ENCODE measurements at regions not wholly inside any gene's neighbourhood (a gene's known extent, or its start where the extent isn't known, plus 50 kb on each side); places are given as distances from the start of the nearest gene placed in this dataset.

DNA sequence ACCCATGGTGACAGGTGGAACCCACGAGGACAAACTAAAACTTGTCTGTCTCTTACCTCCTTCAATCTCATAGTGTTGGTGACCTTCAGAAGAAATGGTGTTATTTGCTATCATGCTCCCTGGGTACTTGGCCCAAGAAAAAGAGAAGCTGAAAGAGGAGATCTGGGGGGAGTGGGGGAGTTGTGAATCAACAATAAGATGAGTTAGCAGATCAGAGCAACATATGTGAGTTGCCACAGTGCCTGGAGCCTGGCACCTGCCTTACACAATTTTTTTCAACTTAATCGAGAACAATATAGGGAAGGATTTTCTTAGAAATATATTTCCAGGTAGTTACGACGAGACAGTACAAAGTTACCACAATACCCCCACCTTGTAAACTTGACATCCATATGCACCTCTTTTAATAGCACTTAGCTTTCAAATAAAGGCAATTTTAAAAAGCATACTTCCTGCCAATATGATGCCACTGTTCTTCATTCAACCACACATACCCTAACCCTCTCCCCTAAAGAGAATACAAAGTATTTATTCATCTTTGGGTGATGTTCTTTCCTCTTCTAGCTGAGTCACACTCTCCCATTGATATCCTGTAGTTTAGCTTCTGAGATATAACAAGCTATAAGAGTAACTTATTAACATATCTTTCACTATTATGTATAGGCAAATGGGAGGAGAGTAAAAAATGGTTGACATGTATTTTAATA, 424.1 kb upstream of the OR4E1 start:
- peaks cover 45% of the 10 kb centered on the region for H3K4me1 Mint-ChIP-seq

DNA sequence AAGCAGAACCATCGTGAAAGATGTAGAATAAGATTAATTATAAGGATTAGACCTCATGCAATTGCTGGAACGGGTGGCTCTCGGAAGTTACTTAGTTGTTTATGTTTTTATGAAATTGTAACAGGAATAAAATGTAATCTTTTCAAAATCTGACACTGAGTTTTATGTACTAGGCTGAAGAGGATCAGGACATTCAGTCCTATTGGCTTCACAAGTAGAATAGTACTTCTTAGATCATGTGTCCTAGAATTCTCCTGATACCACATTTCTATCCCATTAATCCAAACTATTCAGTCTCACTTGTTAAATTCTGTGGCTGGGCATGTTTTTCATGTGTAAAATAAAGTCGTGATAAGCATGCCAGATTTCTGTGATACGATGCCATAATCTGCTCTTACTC, 423.5 kb upstream of the OR4E1 start:
- H3K27me3 Mint-ChIP-seq, result no peaks in the 10 kb centered on the region
- ChIA-PET CTCF (interaction anchor here (1.0 to 6.5 kb wide), 5 partner anchors 11 to 51 kb away, joined by 3 to 42 read pairs (median 8); no protein-coding TSS in a partner anchor), POLR2A (no interaction called here)
- peak overlapping the region; percentile 65 for H3K4me3 Mint-ChIP-seq
- H3K27ac Mint-ChIP-seq, result peak overlapping the region; percentile 87
- no peaks in the 10 kb centered on the region for H3K36me3 Mint-ChIP-seq (ENCODE audit: low read depth)
- no peaks in the 10 kb centered on the region for H3K9me3 Mint-ChIP-seq (ENCODE audit: low read depth)
- peaks cover 45% of the 10 kb centered on the region for H3K4me1 Mint-ChIP-seq
- DNase-seq, result no peak
- no peak for ATAC-seq
- intact Hi-C loops (cut with DNase I, micrococcal nuclease), result loop anchor here in 1 of 2 experiments (2.0 to 5.0 kb wide), 2 partner anchors 95 to 178 kb away; no protein-coding TSS in a partner anchor

More for the DNA sequence above, 424.1 kb upstream of the OR4E1 start:
- CTCF ChIA-PET, result interaction anchor here (0.5 to 6.5 kb wide), 7 partner anchors 9 to 110 kb away, joined by 3 to 42 read pairs (median 4); no protein-coding TSS in a partner anchor
- intact Hi-C loops (cut with DNase I, micrococcal nuclease), result loop anchor here in 1 of 2 experiments (2.0 to 5.0 kb wide), 2 partner anchors 95 to 179 kb away; no protein-coding TSS in a partner anchor
- H3K9me3 Mint-ChIP-seq (ENCODE audit: low read depth), result no peaks in the 10 kb centered on the region
- H3K4me3 Mint-ChIP-seq, result peak overlapping the region; percentile 65
- H3K36me3 Mint-ChIP-seq (ENCODE audit: low read depth), result no peaks in the 10 kb centered on the region
- H3K27me3 Mint-ChIP-seq, result no peaks in the 10 kb centered on the region
- peak overlapping the region; percentile 87 for H3K27ac Mint-ChIP-seq
- DNase-seq, result no peak
- peak; percentile 30 for ATAC-seq
- POLR2A ChIA-PET, result interaction anchor here (1.1 kb wide), 1 partner anchor 458 kb away, joined by 3 read pairs; no protein-coding TSS in a partner anchor

DNA sequence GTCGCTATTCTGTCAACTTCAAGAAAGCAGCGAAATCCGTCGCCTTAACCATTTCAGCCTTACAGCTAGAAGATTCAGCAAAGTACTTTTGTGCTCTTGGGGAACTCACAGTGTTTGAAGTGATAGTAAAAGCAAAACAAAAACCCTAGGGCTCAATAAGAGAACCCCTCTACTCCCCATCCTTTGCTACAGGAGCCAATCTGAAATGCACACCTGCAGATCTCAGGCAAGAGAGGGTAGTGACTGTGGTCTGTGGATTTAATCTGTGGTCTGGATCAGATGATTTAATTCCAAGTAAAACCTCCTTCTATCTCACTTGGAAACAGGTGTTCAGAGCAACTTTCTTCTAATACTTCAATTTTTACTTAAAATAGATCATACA, 422.9 kb upstream of the OR4E1 start:
- Mint-ChIP-seq H3K27ac (peak overlapping the region; percentile 87), H3K9me3 (ENCODE audit: low read depth) (no peaks in the 10 kb centered on the region), H3K27me3 (no peaks in the 10 kb centered on the region), H3K36me3 (ENCODE audit: low read depth) (no peaks in the 10 kb centered on the region), H3K4me3 (peak overlapping the region; percentile 65), H3K4me1 (peaks cover 45% of the 10 kb centered on the region)
- ChIA-PET POLR2A (no interaction called here), CTCF (interaction anchor here (0.8 to 6.5 kb wide), 5 partner anchors 11 to 473 kb away, joined by 3 to 42 read pairs (median 5); no protein-coding TSS in a partner anchor)
- ATAC-seq (peak; percentile 71), DNase-seq (no peak)
- intact Hi-C loops (cut with DNase I, micrococcal nuclease), result loop anchor here in 1 of 2 experiments (1.0 to 5.0 kb wide), 3 partner anchors 12 to 178 kb away; no protein-coding TSS in a partner anchor

DNA sequence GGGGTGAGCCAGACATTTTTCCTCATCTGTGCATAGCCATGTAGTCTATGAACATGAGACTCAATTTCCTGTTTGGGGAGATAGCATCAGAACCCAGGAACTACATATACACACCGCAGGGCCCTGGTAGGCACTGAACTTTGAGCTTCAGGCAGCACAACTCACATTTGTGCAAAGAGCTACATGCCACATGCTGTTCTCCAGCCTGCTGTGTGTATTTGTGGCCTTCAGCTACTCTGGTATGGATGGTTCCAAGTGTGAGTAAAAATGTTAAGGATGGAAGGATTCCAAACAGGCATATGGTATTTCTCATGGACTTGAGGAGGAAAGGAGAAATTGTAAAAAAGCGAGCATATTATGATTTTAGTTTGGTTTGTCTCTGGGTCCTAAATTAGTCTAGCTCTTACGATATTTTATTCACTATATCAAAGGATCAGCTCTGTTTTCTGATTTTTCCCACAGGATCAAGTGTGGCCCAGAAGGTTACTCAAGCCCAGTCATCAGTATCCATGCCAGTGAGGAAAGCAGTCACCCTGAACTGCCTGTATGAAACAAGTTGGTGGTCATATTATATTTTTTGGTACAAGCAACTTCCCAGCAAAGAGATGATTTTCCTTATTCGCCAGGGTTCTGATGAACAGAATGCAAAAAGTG, 422.4 kb upstream of the OR4E1 start:
- intact Hi-C loops (cut with DNase I, micrococcal nuclease), result loop anchor here in 1 of 2 experiments (1.0 to 5.0 kb wide), 3 partner anchors 12 to 177 kb away; no protein-coding TSS in a partner anchor
- ATAC-seq (peak; percentile 20), DNase-seq (no peak)
- ChIA-PET CTCF (interaction anchor here (0.7 to 6.5 kb wide), 6 partner anchors 10 to 474 kb away, joined by 3 to 42 read pairs (median 5); no protein-coding TSS in a partner anchor), POLR2A (no interaction called here)
- Mint-ChIP-seq H3K9me3 (ENCODE audit: low read depth) (no peaks in the 10 kb centered on the region), H3K36me3 (ENCODE audit: low read depth) (no peaks in the 10 kb centered on the region), H3K27me3 (no peaks in the 10 kb centered on the region), H3K4me3 (peak overlapping the region; percentile 65), H3K27ac (peak overlapping the region; percentile 87), H3K4me1 (peaks cover 45% of the 10 kb centered on the region)

DNA sequence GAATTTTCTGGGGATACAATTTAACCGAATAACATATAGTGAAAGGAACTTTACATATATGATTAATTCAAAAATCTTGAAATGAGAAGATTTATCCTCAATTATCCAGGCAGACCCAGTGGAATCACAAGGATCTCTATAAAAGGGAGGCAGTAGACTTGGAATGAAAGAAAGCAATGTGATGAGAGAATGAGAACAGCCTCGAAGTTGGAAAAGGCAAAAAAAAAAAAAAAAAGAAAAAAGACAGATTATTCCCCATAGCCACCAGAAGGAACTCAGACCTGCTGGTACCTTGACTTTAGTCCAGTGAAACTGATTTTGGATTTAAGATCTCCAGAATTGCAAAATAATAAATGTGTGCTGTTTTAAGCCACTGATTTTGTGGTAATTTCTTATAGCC, 416.3 kb upstream of the OR4E1 start:
- intact Hi-C loops (cut with DNase I, micrococcal nuclease), result no loop called here
- Mint-ChIP-seq H3K9me3 (ENCODE audit: low read depth) (no peaks in the 10 kb centered on the region), H3K4me1 (peaks cover 15% of the 10 kb centered on the region), H3K27me3 (no peaks in the 10 kb centered on the region), H3K4me3 (no peak overlapping the region), H3K27ac (no peak overlapping the region), H3K36me3 (ENCODE audit: low read depth) (no peaks in the 10 kb centered on the region)
- POLR2A ChIA-PET, result no interaction called here
- CTCF ChIA-PET, result no interaction called here
- DNase-seq (no peak), ATAC-seq (no peak)

DNA sequence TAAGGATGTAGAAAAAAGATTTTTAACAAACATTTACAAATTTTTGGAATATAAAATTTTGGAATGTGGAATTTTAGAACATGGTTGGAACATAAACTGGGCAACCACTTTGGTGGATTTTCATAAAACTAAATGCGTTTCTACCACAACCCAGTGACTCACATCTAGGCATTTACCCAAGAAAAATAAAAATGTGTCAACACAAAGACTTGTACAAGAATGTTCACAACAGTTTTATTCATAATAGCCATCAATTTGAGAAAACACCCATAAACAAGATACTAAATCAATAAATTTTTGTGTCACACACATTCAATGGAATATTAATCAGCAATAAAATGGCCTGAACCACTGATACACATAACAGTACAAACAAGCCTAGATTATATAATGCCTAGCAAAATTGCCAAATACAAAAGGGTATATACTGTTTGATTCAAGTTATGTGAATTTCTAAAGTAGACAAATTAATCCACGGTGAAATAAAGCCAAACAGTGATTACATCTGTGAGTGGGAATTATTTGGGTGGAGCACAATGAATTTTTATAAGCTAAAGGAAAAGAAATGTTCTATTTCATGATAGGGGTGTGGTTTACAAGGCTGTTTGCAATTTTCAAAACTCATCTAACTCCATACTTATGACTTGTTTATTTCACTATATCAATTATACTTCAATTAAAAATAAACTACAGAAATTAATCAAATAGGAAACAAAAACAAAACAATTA, 415.2 kb upstream of the OR4E1 start:
- no peaks in the 10 kb centered on the region for H3K9me3 Mint-ChIP-seq (ENCODE audit: low read depth)
- H3K27ac Mint-ChIP-seq, result no peak overlapping the region
- no peak overlapping the region for H3K4me3 Mint-ChIP-seq
- H3K4me1 Mint-ChIP-seq, result peaks cover 21% of the 10 kb centered on the region
- CTCF ChIA-PET, result no interaction called here
- POLR2A ChIA-PET, result no interaction called here
- ATAC-seq (no peak), DNase-seq (no peak)
- intact Hi-C loops (cut with DNase I, micrococcal nuclease), result no loop called here
- no peaks in the 10 kb centered on the region for H3K27me3 Mint-ChIP-seq
- H3K36me3 Mint-ChIP-seq (ENCODE audit: low read depth), result no peaks in the 10 kb centered on the region

DNA sequence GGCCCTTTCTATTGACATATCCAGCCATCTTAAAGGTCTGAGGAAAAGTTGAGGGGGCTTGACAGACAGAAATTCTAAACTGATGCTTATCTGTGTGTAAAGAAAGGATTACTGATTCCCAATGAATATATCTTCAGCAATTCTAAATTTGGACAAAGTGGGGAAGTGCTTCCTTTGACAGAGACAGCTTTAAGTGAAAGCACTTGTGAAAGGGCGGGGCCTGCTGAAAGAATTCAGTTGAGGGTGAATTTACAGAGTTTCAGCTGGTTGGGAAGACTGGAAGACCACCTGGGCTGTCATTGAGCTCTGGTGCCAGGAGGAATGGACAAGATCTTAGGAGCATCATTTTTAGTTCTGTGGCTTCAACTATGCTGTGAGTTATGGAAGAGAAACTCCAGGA, 412.5 kb upstream of the OR4E1 start:
- intact Hi-C loops (cut with DNase I, micrococcal nuclease), result no loop called here
- Mint-ChIP-seq H3K27me3 (no peaks in the 10 kb centered on the region), H3K9me3 (ENCODE audit: low read depth) (no peaks in the 10 kb centered on the region), H3K27ac (peak overlapping the region; percentile 89), H3K4me3 (peak overlapping the region; percentile 69), H3K4me1 (peaks cover 22% of the 10 kb centered on the region), H3K36me3 (ENCODE audit: low read depth) (no peaks in the 10 kb centered on the region)
- no peak for DNase-seq
- CTCF ChIA-PET, result interaction anchor here (0.7 to 1.4 kb wide), 3 partner anchors 10 to 14 kb away, joined by 3 to 5 read pairs (median 4); no protein-coding TSS in a partner anchor
- no peak for ATAC-seq
- POLR2A ChIA-PET, result no interaction called here

DNA sequence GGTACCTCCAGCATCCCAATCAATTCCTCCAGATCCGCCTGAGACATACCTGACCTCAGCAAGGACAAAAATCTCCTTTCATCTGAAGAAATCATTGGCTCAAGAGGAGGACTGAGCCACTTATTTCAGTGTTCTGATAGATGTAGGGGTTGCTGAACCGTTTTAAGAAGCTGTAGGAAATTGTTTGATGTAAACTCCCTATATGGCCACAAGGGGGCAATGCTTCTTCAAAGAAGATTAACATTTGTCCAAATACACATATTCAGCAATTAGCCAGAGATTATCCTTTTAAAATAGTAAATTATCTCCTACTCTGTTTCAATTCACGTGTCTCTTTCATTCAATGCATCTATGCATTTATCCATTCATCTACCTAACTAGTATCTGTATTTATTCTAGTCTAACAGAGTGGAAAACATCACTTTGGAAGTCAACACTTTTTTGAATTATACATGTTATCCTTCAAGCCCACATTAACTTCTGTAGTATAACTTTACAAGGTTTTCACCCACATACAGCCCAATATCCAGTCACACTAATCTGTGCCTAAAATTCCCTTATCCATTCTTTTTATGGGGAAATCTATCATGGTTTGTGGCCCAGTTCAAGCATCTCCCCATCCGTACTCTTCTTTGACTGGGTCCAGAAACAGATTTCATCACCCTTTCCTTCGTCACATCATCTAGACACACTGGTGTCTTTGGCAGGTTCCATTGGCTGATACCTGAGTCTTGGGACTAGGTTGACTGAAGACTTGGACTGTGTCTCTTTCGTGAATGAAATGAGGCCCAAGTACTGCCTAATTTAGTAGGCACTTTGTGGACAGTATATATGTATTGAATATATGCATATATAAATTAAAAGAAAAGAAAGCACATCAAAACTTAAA, 411.0 kb upstream of the OR4E1 start:
- Mint-ChIP-seq H3K27me3 (no peaks in the 10 kb centered on the region), H3K4me1 (peaks cover 24% of the 10 kb centered on the region), H3K9me3 (ENCODE audit: low read depth) (no peaks in the 10 kb centered on the region), H3K36me3 (ENCODE audit: low read depth) (no peaks in the 10 kb centered on the region), H3K4me3 (peak overlapping the region; percentile 65), H3K27ac (peak overlapping the region; percentile 74)
- DNase-seq, result no peak
- peak; percentile 63 for ATAC-seq
- ChIA-PET CTCF (interaction anchor here (0.6 to 2.7 kb wide), 9 partner anchors 13 to 129 kb away, joined by 3 to 42 read pairs (median 4); no protein-coding TSS in a partner anchor), POLR2A (no interaction called here)
- intact Hi-C loops (cut with DNase I, micrococcal nuclease), result loop anchor here (1.0 to 5.0 kb wide), 4 partner anchors 12 to 167 kb away; no protein-coding TSS in a partner anchor

DNA sequence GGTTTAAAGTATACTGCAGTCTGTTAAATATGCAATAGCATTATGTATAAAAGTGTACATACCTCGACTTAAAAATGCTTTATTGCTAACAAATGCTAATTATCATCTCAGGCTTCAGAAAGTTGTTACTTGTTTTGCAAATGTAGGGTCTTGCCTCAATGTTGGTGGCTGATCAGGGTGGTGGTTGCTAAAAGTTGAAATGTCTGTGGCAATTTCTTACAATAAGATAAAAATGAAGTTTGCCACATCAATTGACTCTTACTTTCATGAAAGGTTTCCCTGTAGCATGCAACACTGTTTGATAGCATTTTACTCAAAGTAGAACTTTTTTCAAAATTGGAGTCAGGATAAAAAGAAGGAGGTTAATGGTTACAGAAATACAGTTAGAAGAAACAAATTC, 407.7 kb upstream of the OR4E1 start:
- Mint-ChIP-seq H3K27me3 (no peaks in the 10 kb centered on the region), H3K4me1 (peaks cover 28% of the 10 kb centered on the region), H3K36me3 (ENCODE audit: low read depth) (no peaks in the 10 kb centered on the region), H3K9me3 (ENCODE audit: low read depth) (no peaks in the 10 kb centered on the region), H3K4me3 (no peak overlapping the region), H3K27ac (no peak overlapping the region)
- ATAC-seq (no peak), DNase-seq (no peak)
- intact Hi-C loops (cut with DNase I, micrococcal nuclease), result loop anchor here (5.0 kb wide), 2 partner anchors 34 to 164 kb away; no protein-coding TSS in a partner anchor
- CTCF ChIA-PET, result no interaction called here
- POLR2A ChIA-PET, result no interaction called here

DNA sequence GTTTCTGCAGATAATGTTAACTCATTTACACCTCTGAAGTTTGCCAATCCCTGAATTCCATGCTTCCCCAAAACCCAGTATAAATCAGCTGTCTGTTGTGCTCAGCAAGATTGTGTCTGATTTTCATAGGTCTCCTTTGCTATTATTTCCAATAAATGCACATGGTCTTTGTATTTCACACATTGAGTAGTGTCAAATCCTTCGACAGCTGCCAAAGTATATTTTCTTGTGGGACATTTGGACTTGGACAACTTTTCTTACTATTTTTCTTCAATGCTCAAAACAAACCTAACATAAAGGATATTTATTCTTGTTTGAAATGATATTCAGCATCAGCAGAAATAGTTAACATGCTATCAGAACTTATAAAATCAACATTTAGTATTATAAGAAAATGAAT, 406.1 kb upstream of the OR4E1 start:
- ATAC-seq, result no peak
- H3K4me1 Mint-ChIP-seq, result peaks cover 27% of the 10 kb centered on the region
- H3K27ac Mint-ChIP-seq, result no peak overlapping the region
- DNase-seq, result no peak
- no peaks in the 10 kb centered on the region for H3K27me3 Mint-ChIP-seq
- intact Hi-C loops (cut with DNase I, micrococcal nuclease), result loop anchor here (5.0 kb wide), 2 partner anchors 32 to 162 kb away; no protein-coding TSS in a partner anchor
- CTCF ChIA-PET, result interaction anchor here (1.0 to 1.2 kb wide), 2 partner anchors 10 to 17 kb away, joined by 3 to 4 read pairs; no protein-coding TSS in a partner anchor
- POLR2A ChIA-PET, result no interaction called here
- H3K36me3 Mint-ChIP-seq (ENCODE audit: low read depth), result no peaks in the 10 kb centered on the region
- H3K4me3 Mint-ChIP-seq, result no peak overlapping the region
- H3K9me3 Mint-ChIP-seq (ENCODE audit: low read depth), result no peaks in the 10 kb centered on the region

Measured in activated CD4-positive, alpha-beta T cell treated with anti-CD3 and anti-CD28 coated beads for 36 hours (primary cell).